OCI-LY3 (cell line): ENCODE measurements at regions not wholly inside any gene's neighbourhood (a gene's known extent, or its start where the extent isn't known, plus 50 kb on each side); places are given as distances from the start of the nearest gene placed in this dataset.

Experiments
- H2AFZ ChIP-seq: fragments of 200-600, 300-600 bp; shearing (Covaris generic); 2 replicates; pipeline ENCODE4 v1.6.0; 2014; ENCODE audit warnings: antibody characterized with exemption, low read depth, low read length
- H3K27ac ChIP-seq: fragments of 200-600, 300-600 bp; sonication (generic); 2 replicates; pipeline ENCODE4 v1.5.1; 2014; ENCODE audit warnings: mild to moderate bottlenecking, low read length, moderate library complexity, mixed read lengths
- H3K27me3 ChIP-seq: fragments of 200-600, 300-600 bp; sonication (generic); 2 replicates; pipeline ENCODE4 v1.6.1; 2014; ENCODE audit warnings: low read depth, low read length, mixed read lengths
- H3K36me3 ChIP-seq: fragments of 200-600, 300-600 bp; sonication (generic); replicated peaks from 2 replicates; pipeline ENCODE3; 2014; ENCODE audit warnings: low read depth, low read length, mixed read lengths
- H3K4me1 ChIP-seq: fragments of 300-600, 200-600 bp; sonication (generic); 2 replicates; pipeline ENCODE4 v1.6.1; 2014; ENCODE audit warnings: low read length, mixed read lengths
- H3K4me2 ChIP-seq: fragments of 200-600, 300-600 bp; sonication (generic); 2 replicates; pipeline ENCODE4 v1.6.1; 2014; ENCODE audit warnings: low read length, mixed read lengths
- H3K4me3 ChIP-seq: fragments of 300-600, 200-600 bp; sonication (generic); 2 replicates; pipeline ENCODE4 v1.5.1; 2014; ENCODE audit warnings: antibody characterized with exemption, mild to moderate bottlenecking, low read length, moderate library complexity
- H3K79me2 ChIP-seq: fragments of 300-600, 200-600 bp; shearing (Covaris generic); 2 replicates; pipeline ENCODE4 v1.6.1; 2014; ENCODE audit warnings: mild to moderate bottlenecking, low read length, mixed read lengths
- H3K9ac ChIP-seq: fragments of 300-600, 200-600 bp; shearing (Covaris generic); 2 replicates; pipeline ENCODE4 v1.6.0; 2014; ENCODE audit warnings: mild to moderate bottlenecking, low read length, moderate library complexity
- H3K9me3 ChIP-seq: fragments of 200-600, 300-600 bp; shearing (Covaris generic); 2 replicates; pipeline ENCODE4 v1.6.1; 2014; ENCODE audit warnings: low read length, mixed read lengths; ENCODE audit not compliant: insufficient read depth
- H4K20me1 ChIP-seq: fragments of 200-600, 300-600 bp; sonication (generic); 2 replicates; pipeline ENCODE4 v1.6.1; 2016; ENCODE audit warnings: low read length, mixed read lengths; ENCODE audit not compliant: insufficient read depth
- CTCF ChIP-seq: fragments of 200-600, 300-600 bp; sonication (generic); IDR thresholded peaks from 2 replicates; pipeline ENCODE4 v1.5.1; 2014; ENCODE audit warnings: antibody characterized with exemption, low read length, low read depth
- EZH2phosphoT487 ChIP-seq: fragments of 200-600 bp; shearing (Covaris generic); IDR thresholded peaks from 2 replicates; pipeline ENCODE4 v1.6.1; 2018; ENCODE audit warnings: antibody characterized with exemption, mixed run types, low read depth

DNA sequence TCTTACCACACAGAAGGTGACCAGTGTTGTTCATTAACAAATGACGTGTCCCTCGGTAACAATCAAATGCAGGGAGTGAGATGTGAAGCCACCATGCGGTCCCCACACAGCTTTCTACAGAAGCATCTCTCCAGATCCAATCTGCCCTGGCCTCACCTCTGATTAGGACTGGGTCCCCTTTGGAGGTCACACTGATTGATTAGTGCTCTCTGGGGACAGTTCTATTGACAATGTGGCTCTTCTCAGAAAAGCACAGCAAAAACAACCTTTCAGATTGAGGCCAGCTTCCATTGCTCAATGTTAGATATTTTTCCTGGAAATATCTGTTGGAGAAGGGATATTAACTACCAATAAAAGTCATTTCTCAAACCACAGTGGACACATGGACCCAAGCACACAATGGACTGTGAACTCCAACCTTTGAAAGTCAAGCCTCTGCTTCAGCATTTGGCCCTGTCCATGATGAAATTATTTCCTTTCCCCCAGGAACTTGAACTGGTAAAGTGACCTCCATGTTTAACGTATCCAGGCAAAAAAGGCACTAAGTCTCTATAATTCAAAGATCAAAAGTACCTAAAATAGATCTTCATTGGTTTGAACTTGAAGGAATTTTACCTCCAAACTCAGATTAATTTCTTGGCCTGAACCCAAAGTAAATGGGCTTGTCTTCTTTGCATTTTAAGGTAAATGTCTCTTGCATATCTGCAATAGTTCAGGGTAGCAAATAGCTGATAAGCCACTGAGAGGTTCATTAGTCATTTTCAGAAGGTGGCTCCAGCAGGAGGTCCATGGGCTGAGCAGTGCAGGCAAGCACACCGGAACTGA, 118.5 kb downstream of the FOXA2 start:
- H3K4me3 ChIP-seq: no peak overlapping the region
- H3K27me3 ChIP-seq: 0 out of 2 replicates have a peak, but pooled peaks cover 5% of the 10 kb centered on the region
- no peak overlapping the region for H3K4me2 ChIP-seq
- no peak overlapping the region for H2AFZ ChIP-seq
- TF ChIP-seq CTCF: no peak
- TF ChIP-seq EZH2phosphoT487: no peak
- no peaks in the 10 kb centered on the region for H3K4me1 ChIP-seq
- no peaks in the 10 kb centered on the region for H4K20me1 ChIP-seq
- H3K9ac ChIP-seq: no peak overlapping the region
- H3K79me2 ChIP-seq: no peaks in the 10 kb centered on the region
- no peaks in the 10 kb centered on the region for H3K36me3 ChIP-seq
- no peak overlapping the region for H3K27ac ChIP-seq
- H3K9me3 ChIP-seq: no peaks in the 10 kb centered on the region

- 0 out of 2 replicates have a peak, but pooled peaks cover 5% of the 10 kb centered on the region for H3K27me3 ChIP-seq
- TF ChIP-seq CTCF (no peak), EZH2phosphoT487 (no peak)
- no peaks in the 10 kb centered on the region for H3K9me3 ChIP-seq
- H2AFZ ChIP-seq: no peak overlapping the region
- H3K4me2 ChIP-seq: no peak overlapping the region
- no peaks in the 10 kb centered on the region for H4K20me1 ChIP-seq
- H3K36me3 ChIP-seq: no peaks in the 10 kb centered on the region
- H3K79me2 ChIP-seq: no peaks in the 10 kb centered on the region
- no peak overlapping the region for H3K9ac ChIP-seq
- H3K4me1 ChIP-seq: no peaks in the 10 kb centered on the region
- H3K4me3 ChIP-seq: no peak overlapping the region
- no peak overlapping the region for H3K27ac ChIP-seq
These were observed 119.9 kb downstream of the FOXA2 start for GRCh38 chr20:22464312-22465003.

DNA sequence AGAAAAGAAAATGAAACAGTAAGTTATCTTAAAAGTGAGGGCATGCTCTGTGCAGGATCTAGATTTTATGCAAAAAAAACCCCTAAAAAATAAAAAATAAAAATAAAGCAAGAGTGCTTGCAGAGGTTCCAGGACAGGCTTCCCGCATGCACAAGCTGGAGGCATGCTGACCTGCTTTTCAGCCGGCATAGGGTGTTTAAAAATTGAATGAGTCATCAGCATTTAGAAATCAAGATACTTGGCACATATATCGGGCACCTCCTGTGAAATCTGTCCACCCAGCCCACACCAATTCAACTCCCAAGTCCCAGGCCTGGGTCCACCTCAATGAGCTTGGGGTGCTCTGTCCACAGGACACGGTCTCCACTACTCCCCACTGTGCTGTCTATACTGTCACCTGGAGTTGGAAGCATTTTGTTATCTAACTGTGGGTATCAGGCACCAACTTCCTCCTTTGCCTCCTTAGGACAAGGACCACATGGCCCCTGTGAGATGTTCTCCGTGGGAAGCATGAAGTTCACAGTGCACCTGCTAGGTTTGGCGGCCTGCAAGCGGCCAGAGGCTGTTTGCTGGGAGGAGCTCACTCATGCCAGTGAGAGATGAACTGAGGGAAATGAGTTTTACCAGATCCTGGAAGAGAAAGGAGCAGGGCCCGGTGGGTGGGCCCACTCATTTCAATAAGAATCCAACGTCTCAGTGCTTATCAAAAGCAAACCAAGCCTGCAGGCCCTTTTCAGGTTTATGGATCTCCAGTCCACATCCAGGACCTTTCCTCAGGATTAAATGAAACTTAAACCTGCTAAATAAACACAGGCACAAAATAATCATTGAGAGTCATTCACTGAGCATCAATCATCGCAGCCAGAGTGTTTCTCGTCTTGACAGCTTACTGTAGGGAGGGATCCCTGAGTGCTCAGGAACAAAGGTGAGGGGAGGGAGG, 121.1 kb downstream of the FOXA2 start:
- Histone ChIP-seq H3K27ac (no peak overlapping the region), H4K20me1 (no peaks in the 10 kb centered on the region), H3K4me2 (no peak overlapping the region)

More for the DNA sequence above, 121.1 kb downstream of the FOXA2 start:
- no peaks in the 10 kb centered on the region for H3K79me2 ChIP-seq
- H3K27me3 ChIP-seq: 0 out of 2 replicates have a peak, but pooled peaks cover 5% of the 10 kb centered on the region
- H2AFZ ChIP-seq: no peak overlapping the region
- no peaks in the 10 kb centered on the region for H3K9me3 ChIP-seq
- no peaks in the 10 kb centered on the region for H3K4me1 ChIP-seq
- H3K36me3 ChIP-seq: no peaks in the 10 kb centered on the region
- H3K9ac ChIP-seq: no peak overlapping the region
- TF ChIP-seq EZH2phosphoT487 (no peak), CTCF (no peak)
- H3K4me3 ChIP-seq: no peak overlapping the region
